ENCODE measurements at regions not wholly inside any gene's neighbourhood (a gene's known extent, or its start where the extent isn't known, plus 50 kb on each side); places are given as distances from the start of the nearest gene placed in this dataset.
A peak's percentile ranks its signal among the peaks of the same experiment; 100 is the strongest.

DNA sequence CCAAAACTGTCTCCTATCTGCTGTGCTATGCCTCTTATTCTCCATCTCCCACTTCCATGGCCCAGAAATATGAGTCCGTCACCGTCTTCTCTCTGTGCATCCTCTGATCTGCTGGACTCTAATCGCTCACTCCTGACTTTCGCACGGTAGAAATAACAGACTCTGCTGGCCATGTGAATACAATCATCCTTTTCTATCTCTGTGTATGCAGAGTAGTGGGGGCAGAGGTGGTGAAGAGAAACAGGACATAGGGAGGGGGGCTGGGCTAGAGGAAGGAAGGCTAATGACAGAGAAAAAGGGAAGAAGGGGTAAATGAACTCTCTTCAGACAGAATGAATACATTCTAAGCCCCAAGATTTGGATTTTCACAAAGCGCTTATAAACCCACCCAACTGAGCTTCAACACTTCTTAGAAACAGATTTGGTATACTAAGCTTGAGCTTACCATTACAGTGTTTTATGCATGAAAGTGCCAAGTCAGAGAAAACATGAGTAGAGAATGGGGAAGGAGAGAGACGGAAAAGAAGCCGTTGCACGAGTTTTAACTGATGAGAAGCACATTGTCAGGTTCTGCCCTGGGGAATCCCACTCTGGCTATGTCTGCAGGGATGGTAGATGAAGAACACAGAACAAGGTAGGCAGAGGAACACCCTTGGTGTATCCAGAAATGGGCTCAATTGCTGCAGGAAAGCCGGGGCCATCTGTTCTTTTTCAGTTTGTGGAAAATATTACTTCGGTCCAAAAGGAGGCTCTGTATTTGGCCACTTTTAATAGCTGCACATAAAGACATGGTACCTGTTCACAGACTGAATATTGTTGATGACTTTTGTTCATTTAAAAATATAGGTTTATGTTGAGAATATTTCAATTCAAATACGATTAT lies 324.7 kb downstream of the ETS1 start:
- ATAC-seq: no peak
- TF ChIP-seq ZC3H10 (CRISPR knock-in tag; IDR thresholded peaks at IDR 0.05) (no peak), GLIS3 (CRISPR knock-in tag; IDR thresholded peaks at IDR 0.05) (no peak), OSR1 (CRISPR knock-in tag; IDR thresholded peaks at IDR 0.05) (no peak), ESRRG (CRISPR knock-in tag; IDR thresholded peaks at IDR 0.05) (no peak), RARB (CRISPR knock-in tag; IDR thresholded peaks at IDR 0.05) (no peak), SNAI2 (CRISPR knock-in tag; IDR thresholded peaks at IDR 0.05) (no peak), PATZ1 (CRISPR knock-in tag; IDR thresholded peaks at IDR 0.05; ENCODE audit: borderline replicate concordance) (no peak), ZFP30 (CRISPR knock-in tag; IDR thresholded peaks at IDR 0.05) (no peak)
- TF ChIP-seq, protein P1, sequence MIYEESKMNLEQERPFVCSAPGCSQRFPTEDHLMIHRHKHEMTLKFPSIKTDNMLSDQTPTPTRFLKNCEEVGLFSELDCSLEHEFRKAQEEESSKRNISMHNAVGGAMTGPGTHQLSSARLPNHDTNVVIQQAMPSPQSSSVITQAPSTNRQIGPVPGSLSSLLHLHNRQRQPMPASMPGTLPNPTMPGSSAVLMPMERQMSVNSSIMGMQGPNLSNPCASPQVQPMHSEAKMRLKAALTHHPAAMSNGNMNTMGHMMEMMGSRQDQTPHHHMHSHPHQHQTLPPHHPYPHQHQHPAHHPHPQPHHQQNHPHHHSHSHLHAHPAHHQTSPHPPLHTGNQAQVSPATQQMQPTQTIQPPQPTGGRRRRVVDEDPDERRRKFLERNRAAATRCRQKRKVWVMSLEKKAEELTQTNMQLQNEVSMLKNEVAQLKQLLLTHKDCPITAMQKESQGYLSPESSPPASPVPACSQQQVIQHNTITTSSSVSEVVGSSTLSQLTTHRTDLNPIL (CRISPR knock-in tag; IDR thresholded peaks at IDR 0.05; ENCODE audit: low read depth): no peak
- TF ChIP-seq, protein P2, sequence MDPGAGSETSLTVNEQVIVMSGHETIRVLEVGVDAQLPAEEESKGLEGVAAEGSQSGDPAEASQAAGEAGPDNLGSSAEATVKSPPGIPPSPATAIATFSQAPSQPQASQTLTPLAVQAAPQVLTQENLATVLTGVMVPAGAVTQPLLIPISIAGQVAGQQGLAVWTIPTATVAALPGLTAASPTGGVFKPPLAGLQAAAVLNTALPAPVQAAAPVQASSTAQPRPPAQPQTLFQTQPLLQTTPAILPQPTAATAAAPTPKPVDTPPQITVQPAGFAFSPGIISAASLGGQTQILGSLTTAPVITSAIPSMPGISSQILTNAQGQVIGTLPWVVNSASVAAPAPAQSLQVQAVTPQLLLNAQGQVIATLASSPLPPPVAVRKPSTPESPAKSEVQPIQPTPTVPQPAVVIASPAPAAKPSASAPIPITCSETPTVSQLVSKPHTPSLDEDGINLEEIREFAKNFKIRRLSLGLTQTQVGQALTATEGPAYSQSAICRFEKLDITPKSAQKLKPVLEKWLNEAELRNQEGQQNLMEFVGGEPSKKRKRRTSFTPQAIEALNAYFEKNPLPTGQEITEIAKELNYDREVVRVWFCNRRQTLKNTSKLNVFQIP (CRISPR knock-in tag; IDR thresholded peaks at IDR 0.05; ENCODE audit: borderline replicate concordance, low read depth): no peak
- TF ChIP-seq, protein P3, sequence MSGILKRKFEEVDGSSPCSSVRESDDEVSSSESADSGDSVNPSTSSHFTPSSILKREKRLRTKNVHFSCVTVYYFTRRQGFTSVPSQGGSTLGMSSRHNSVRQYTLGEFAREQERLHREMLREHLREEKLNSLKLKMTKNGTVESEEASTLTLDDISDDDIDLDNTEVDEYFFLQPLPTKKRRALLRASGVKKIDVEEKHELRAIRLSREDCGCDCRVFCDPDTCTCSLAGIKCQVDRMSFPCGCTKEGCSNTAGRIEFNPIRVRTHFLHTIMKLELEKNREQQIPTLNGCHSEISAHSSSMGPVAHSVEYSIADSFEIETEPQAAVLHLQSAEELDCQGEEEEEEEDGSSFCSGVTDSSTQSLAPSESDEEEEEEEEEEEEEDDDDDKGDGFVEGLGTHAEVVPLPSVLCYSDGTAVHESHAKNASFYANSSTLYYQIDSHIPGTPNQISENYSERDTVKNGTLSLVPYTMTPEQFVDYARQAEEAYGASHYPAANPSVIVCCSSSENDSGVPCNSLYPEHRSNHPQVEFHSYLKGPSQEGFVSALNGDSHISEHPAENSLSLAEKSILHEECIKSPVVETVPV (CRISPR knock-in tag; IDR thresholded peaks at IDR 0.05): no peak

GRCh38 chr11:128261011-128261421 lies 326.3 kb downstream of the ETS1 start:
- TF ChIP-seq TCF4 (CRISPR knock-in tag; IDR thresholded peaks at IDR 0.05; ENCODE audit: borderline replicate concordance) (no peak), ZC3H10 (CRISPR knock-in tag; IDR thresholded peaks at IDR 0.05) (no peak), CSDC2 (CRISPR knock-in tag; IDR thresholded peaks at IDR 0.05) (no peak), ZNF565 (CRISPR knock-in tag; conservative IDR thresholded peaks at IDR 0.05; ENCODE audit: low read depth) (no peak), ZNF70 (CRISPR knock-in tag; IDR thresholded peaks at IDR 0.05) (no peak), OSR1 (CRISPR knock-in tag; IDR thresholded peaks at IDR 0.05) (no peak), TOX (CRISPR knock-in tag; IDR thresholded peaks at IDR 0.05; ENCODE audit: borderline replicate concordance) (no peak)
- TF ChIP-seq, protein P3 (CRISPR knock-in tag; IDR thresholded peaks at IDR 0.05): no peak
- TF ChIP-seq, protein P2 (CRISPR knock-in tag; IDR thresholded peaks at IDR 0.05; ENCODE audit: borderline replicate concordance, low read depth): no peak
- TF ChIP-seq, protein P1 (CRISPR knock-in tag; IDR thresholded peaks at IDR 0.05; ENCODE audit: low read depth): no peak
- no peak for ATAC-seq

- no peak for TF ChIP-seq ZNF8 (CRISPR knock-in tag; IDR thresholded peaks at IDR 0.05)
- TF ChIP-seq GLIS3 (CRISPR knock-in tag; IDR thresholded peaks at IDR 0.05): no peak
- no peak for TF ChIP-seq ZC3H10 (CRISPR knock-in tag; IDR thresholded peaks at IDR 0.05)
- 0 out of 2 replicates have a peak, but pooled peaks have one; percentile 8 for TF ChIP-seq ISL1 (CRISPR knock-in tag; IDR thresholded peaks at IDR 0.05)
- no peak for TF ChIP-seq OSR1 (CRISPR knock-in tag; IDR thresholded peaks at IDR 0.05)
- no peak for ATAC-seq
Measured at GRCh38 chr11:128260398-128260797, 327.0 kb downstream of the ETS1 start.
